HG02798 (cell line): ENCODE measurements at regions not wholly inside any gene's neighbourhood (a gene's known extent, or its start where the extent isn't known, plus 50 kb on each side); places are given as distances from the start of the nearest gene placed in this dataset.
A peak's percentile ranks its signal among the peaks of the same experiment; 100 is the strongest.
"Not testable (repeated sequence)": the region's sequence is repeated elsewhere in the genome, so short reads cannot be mapped to it uniquely, and the experiment has no call there.

Experiments used
- ATAC-seq: cut with Tn5 transposase; IDR thresholded peaks from one replicate; pipeline ENCODE4 v1.9.1; 2021; ENCODE audit warnings: mild to moderate bottlenecking; ENCODE audit not compliant: unreplicated experiment, poor library complexity

DNA sequence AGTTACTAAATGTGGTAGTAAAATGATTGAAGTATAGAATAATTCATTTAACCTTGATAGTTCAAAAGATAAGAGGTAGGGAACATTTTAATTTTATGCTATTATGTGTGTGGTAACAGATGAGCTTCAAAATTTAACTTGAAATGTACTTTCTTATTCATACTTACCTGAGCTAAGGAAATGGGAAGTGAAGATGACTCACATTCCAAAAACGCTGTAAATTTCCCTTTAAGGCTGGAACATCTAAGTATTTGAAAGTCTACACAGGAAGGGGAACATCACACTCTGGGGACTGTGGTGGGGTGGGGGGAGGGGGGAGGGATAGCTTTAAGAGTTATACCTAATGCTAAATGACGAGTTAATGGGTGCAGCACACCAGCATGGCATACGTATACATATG lies 1582.3 kb downstream of the NLGN4Y start:
- no peak for ATAC-seq

DNA sequence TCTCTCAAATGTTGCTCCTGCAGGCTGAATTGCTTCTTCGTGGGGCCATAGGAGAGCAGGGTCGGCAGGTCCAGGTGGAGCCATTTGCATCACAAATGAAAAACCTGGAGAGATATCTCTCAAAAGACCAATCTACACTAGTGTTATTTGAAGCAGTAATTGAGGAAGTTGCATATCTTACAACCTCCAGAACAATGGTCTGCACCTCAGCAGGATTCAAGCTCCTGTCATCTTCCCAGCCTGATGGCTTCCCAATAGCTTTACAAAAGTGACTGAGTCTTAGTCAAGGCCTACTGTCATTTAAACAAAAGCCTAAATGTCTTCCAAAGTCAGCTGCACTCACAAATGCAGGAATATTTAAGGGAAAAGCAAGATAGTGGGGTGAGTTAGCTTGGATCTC lies 1584.5 kb downstream of the NLGN4Y start:
- no peak for ATAC-seq

DNA sequence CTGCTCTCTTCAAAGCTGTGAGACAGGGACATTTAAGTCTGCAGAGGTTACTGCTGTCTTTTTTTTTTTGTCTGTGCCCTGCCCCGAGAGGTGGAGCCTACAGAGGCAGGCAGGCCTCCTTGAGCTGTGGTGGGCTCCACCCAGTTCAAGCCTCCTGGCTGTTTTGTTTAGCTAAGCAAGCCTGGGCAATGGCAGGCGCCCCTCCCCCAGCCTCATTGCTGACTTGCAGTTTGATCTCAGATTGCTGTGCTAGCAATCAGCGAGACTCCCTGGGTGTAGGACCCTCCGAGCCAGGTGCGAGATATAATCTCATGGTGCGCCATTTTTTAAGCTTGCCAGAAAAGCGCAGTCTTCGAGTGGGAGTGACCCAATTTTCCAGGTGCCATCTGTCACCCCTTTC lies 1595.8 kb downstream of the NLGN4Y start:
- not testable (repeated sequence) for ATAC-seq

DNA sequence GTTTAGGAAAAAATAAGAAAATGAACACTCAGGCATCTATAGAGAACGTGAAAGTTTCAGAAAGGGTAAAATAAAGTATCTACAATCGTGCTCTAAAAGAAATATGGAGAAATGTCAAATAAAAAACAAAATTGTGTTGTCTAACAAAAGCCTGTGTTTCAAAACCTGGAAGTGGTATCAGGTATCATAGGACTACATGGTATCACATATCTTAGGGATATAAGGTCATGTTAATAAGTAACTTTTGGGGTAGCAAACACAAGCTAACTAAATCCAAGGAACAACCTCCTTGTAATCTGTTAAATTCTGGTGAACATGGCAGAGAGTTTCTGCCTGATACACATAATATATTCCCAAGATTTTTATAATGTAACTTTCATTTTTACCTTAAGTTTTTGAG lies 1597.7 kb downstream of the NLGN4Y start:
- no peak for ATAC-seq

DNA sequence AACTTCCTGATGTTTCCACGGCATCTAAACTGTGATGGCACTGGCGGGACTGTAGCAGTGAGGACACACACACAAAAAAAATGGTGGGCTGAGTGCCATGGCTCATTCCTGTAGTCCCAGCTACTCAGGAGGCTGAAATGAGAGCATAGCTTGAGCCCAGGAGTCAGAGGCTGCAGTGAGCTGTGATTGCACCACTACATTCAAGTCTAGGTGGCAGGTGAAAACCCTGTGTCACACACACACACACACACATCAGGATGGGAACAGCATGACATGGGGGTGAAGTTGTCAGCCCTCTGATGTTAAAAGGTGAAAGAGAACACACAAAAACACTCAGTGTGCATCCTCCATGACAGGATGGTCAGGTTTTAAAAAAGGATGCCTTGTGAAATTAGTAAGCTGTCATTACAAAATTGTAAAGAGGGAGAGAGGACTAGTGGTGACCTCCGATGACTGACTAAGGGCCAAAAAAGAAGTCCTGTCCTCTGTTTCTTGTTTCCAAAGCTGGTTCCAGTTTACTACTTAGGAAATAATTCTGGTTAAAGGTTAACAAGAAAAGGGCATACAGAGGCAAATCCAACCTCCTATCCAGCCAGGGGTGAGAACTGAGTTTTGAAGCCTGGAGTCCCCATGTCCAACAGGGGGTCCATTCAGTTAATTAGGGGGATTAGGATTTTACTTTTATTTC lies 1600.4 kb downstream of the NLGN4Y start:
- ATAC-seq, result no peak

DNA sequence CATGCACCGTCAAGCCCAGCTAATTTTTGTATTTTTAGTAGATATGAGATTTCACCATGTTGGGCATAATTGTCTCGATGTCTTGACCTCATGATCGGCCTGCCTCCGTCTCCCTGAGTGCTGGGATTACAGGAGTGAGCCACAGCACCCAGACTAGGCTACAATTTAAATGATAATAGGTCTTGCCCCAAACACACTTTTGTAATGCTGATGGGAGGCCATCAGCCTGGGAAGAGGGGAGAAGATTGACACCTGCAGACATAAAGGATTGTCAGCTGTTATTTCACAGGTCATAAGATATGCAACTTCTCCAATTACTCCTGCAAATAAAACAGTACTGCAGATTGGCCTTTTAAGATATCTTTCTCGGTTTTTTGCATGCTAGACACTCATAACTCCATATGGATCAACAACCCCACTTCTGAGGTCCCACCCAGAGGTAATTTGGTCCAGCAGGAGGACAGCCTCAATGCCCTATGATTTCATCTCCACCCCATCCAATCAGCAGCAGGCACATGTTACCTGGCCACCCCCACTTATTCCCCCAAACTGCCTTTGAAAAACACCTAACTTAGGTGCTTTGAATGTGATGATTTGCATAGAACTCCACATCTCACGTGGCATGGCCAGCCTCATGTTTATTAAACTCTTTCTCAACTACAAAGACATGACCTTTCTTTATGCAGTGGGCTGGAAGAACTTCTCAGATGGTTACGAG lies 1612.4 kb downstream of the NLGN4Y start:
- ATAC-seq, result no peak

DNA sequence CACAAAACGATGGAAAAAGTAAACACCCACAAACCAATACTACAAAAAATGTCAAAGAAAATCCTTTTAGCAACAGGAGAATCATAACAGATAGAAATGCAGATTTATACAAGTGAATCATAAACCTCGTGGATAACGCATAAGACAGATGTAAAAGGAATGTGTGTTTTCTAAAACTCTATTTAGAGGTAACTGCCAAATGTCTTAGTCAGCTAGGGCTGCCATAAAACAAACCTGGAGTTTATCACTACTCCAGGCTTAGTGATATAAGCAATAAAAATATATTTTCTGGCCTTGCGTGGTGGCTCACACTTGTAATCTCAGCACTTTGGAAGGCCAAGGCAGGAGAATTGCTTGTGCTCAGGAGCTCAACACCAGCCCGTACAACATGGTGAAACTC lies 1633.5 kb downstream of the NLGN4Y start:
- no peak for ATAC-seq

DNA sequence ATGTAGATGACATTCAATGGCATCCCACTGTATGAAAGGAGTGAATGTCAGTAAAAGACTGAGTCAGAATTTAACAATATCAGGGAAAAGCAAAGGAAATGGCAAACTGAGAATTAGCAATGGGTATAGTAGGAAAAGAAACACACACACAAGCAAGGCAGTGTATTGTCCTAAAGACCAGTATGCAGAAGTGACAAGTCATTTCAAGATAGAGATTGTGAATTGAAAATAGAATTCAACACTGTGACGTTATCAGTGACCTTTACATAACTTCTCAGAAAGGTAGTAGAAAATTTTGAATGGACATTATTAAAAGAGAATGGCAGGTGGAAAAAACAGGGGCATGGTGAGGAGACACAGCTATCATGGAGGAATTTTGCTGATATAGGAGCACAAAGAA lies 1651.4 kb downstream of the NLGN4Y start:
- ATAC-seq, result peak; percentile 62

DNA sequence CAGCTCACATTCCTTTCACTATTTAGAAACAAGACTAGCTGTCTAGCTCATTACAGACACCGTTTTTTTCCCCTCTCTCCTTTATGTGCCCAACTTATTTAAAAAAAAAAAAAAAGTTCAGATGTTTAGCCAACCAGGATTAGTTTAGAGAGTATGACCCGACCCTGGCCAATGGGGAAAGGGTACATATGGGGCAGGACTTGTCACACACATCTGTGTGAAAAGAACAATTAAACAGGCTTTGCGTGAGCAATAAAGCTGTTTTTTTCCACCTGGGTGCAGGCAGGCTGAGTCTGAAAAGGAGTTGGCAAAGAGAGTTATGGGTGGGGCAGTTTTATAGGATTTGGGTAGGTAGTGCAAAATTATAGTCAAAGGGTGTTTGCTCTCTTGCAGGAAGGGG lies 1674.5 kb downstream of the CDY2B start:
- not testable (repeated sequence) for ATAC-seq

DNA sequence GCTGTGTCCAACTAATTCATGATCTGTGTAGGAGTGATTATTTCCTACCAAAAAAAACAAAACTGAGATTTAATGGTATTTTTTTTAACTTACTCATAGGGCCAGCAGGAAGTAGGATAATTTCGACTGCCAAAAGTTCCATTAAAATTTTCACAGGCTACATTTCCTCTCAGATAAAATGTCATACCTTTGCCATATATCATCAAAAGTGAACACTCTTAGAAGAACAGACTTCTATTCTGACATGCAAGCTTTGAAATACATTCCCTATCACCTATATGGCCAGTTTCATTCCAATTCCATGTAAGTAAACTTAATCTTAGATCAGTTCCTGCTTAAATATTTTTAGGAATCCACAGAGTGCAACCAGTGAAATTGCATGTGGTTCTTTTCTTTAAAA lies 1636.7 kb downstream of the CDY2B start:
- not testable (repeated sequence) for ATAC-seq

DNA sequence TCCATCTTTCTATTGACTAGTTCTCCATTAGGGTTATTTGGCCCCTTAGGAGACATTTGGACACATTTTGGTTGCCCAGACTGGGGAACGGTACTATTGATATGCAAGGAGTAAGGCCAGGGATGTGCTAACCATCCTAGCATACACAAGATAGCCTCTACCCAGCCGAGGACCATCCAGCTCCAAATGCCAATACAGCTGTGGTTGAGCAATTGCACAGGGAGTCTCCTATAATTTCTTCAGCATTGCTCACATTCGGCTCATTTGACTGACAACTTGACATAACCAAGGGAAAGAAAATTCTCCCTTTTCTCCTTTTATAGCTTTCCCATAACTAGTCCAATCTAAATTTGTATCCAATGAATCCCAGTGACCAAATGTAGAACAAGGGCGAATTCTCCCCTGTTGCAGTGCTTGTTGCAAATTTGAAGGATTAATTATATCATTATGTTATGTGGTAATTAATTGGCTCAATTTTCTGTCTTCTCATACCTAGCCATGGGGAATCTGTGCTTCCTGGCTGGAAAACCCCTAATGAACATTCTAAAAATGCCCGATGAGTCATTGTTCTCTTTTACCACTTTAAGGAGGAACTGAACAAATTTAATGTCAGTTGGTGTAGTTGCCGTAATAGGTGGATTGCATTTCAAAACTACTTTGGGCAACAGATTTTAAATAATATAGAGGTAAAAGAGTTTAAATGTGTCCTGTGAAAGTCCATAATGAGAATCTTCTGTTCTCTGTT lies 1625.3 kb downstream of the CDY2B start:
- not testable (repeated sequence) for ATAC-seq

DNA sequence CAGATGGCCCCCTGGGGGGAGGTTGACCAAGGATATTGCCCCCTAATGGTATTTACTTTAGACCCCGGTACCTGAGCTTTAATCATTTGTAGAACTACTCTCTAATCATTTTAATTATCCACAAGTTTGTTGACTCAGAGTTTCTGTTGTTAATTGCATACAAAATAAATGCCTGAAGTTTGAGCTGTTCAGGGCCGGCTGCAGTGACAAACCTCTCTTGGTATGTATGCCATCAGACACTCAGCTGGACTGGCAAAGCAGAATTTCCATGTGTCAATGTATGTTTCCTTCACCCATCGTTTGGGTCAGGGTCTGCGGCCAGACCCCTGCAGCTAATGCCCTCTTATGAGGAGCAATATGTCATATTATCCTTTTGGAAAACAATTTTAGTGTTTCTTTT lies 1624.2 kb downstream of the CDY2B start:
- not testable (repeated sequence) for ATAC-seq
